ENCODE measurements at regions not wholly inside any gene's neighbourhood (a gene's known extent, or its start where the extent isn't known, plus 50 kb on each side); places are given as distances from the start of the nearest gene placed in this dataset.

- DNase-seq (ENCODE audit: low read depth, low spot score) = no peak
- no peaks in the 10 kb centered on the region for H3K9me3 ChIP-seq (ENCODE audit: low read depth, low read length)
- no peak overlapping the region for H3K9ac ChIP-seq (ENCODE audit: insufficient read length)
- no peaks in the 10 kb centered on the region for H3K36me3 ChIP-seq (ENCODE audit: insufficient read depth, low read length)
- H3K4me3 ChIP-seq = no peak overlapping the region
- no peak overlapping the region for H3K27ac ChIP-seq
- TF ChIP-seq POLR2AphosphoS5 (IDR thresholded peaks at IDR 0.05; ENCODE audit: borderline replicate concordance, low read depth, low read length) = no peak
- no peak for TF ChIP-seq FOXP2 (optimal IDR thresholded peaks at IDR 0.05; ENCODE audit: control extremely low read depth, extremely low read length, insufficient read depth)
Observed at GRCh38 chr22:48396785-48397530, 1430.7 kb downstream of the BRD1 start.

GRCh38 chr22:48396091-48396784, 1431.4 kb downstream of the BRD1 start:
- Histone ChIP-seq H3K27ac (no peak overlapping the region), H3K36me3 (ENCODE audit: insufficient read depth, low read length) (no peaks in the 10 kb centered on the region), H3K9me3 (ENCODE audit: low read depth, low read length) (no peaks in the 10 kb centered on the region), H3K4me3 (no peak overlapping the region), H3K9ac (ENCODE audit: insufficient read length) (no peak overlapping the region)
- DNase-seq (ENCODE audit: low read depth, low spot score) = no peak
- TF ChIP-seq EZH2 (IDR thresholded peaks at IDR 0.05) = no peak
- no peak for TF ChIP-seq FOXP2 (optimal IDR thresholded peaks at IDR 0.05; ENCODE audit: control extremely low read depth, extremely low read length, insufficient read depth)
- no peak for TF ChIP-seq POLR2AphosphoS5 (IDR thresholded peaks at IDR 0.05; ENCODE audit: borderline replicate concordance, low read depth, low read length)

DNA sequence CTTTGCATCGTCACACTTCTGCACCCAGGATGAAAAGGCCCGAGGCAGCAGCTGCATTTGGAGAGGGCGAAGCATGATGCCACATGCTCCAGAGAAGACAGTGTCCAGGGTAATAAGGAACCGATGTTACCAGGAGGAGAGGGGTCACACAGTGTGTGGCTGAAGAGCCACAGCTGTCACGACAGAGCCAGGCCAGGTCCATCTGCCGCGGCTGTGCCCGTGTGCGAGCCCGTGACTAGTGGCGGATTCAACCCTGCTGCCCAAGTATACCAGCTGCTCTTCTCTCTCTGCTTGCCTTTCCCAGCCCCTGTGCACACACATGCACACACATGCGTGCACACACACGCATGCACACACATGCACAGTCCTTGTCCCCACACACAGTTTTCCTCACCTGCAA, 1432.5 kb downstream of the BRD1 start:
- TF ChIP-seq EZH2 (IDR thresholded peaks at IDR 0.05) = no peak
- no peak for TF ChIP-seq FOXP2 (optimal IDR thresholded peaks at IDR 0.05; ENCODE audit: control extremely low read depth, extremely low read length, insufficient read depth)
- no peak for TF ChIP-seq POLR2AphosphoS5 (IDR thresholded peaks at IDR 0.05; ENCODE audit: borderline replicate concordance, low read depth, low read length)
- no peaks in the 10 kb centered on the region for H3K9me3 ChIP-seq (ENCODE audit: low read depth, low read length)
- H3K4me3 ChIP-seq = no peak overlapping the region

DNA sequence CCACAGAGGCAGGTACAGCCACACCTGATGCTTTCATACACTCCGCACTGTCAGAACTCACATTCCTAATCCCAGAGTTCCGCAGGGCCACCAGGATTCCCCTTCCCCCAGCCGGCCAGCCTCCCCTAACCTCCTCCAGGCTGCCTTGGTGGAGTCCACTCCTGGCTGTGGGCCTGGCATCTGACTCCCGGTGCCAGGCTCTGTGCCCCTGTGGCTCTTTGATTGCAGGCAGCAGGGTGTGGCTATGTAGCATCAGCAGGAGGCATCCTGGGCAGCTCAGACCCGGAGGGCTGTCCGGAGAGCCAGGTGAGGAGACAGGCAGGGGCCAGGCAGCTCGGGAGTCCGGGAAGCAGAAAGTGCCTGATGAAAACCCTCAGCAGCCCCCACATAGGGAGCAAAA, 1432.9 kb downstream of the BRD1 start:
- Histone ChIP-seq H3K9me3 (ENCODE audit: low read depth, low read length) (no peaks in the 10 kb centered on the region), H3K27ac (no peak overlapping the region), H3K36me3 (ENCODE audit: insufficient read depth, low read length) (no peaks in the 10 kb centered on the region), H3K4me3 (no peak overlapping the region), H3K9ac (ENCODE audit: insufficient read length) (no peak overlapping the region)
- TF ChIP-seq EZH2 (IDR thresholded peaks at IDR 0.05) (no peak), FOXP2 (optimal IDR thresholded peaks at IDR 0.05; ENCODE audit: control extremely low read depth, extremely low read length, insufficient read depth) (no peak), POLR2AphosphoS5 (IDR thresholded peaks at IDR 0.05; ENCODE audit: borderline replicate concordance, low read depth, low read length) (no peak)
- no peak for DNase-seq (ENCODE audit: low read depth, low spot score)

More for the DNA sequence above, 1432.5 kb downstream of the BRD1 start:
- no peaks in the 10 kb centered on the region for H3K36me3 ChIP-seq (ENCODE audit: insufficient read depth, low read length)
- no peak for DNase-seq (ENCODE audit: low read depth, low spot score)
- H3K27ac ChIP-seq = no peak overlapping the region
- no peak overlapping the region for H3K9ac ChIP-seq (ENCODE audit: insufficient read length)

GRCh38 chr22:48393885-48394284, 1433.8 kb downstream of the BRD1 start:
- no peak for DNase-seq (ENCODE audit: low read depth, low spot score)
- no peak overlapping the region for H3K9ac ChIP-seq (ENCODE audit: insufficient read length)
- no peaks in the 10 kb centered on the region for H3K9me3 ChIP-seq (ENCODE audit: low read depth, low read length)
- H3K36me3 ChIP-seq (ENCODE audit: insufficient read depth, low read length) = no peaks in the 10 kb centered on the region
- TF ChIP-seq POLR2AphosphoS5 (IDR thresholded peaks at IDR 0.05; ENCODE audit: borderline replicate concordance, low read depth, low read length) (no peak), EZH2 (IDR thresholded peaks at IDR 0.05) (no peak), FOXP2 (optimal IDR thresholded peaks at IDR 0.05; ENCODE audit: control extremely low read depth, extremely low read length, insufficient read depth) (no peak)
- no peak overlapping the region for H3K4me3 ChIP-seq
- H3K27ac ChIP-seq = no peak overlapping the region

DNA sequence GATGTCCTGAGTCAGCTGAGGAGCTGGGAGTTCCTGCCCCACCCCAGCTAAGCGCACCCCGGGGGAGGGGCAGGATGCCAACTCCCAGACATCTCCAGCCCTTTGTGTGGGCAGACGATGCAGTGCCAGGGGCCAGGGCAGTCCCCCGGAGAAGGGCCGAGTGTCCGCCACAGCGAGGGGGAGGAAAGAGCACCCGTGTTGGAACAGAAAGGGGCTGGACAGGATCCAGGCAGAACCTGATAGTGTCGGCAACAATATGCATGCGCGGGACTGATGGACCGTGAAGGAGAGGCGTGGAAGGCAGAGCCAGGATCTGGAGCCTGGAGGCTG, 1434.7 kb downstream of the BRD1 start:
- no peak for TF ChIP-seq FOXP2 (optimal IDR thresholded peaks at IDR 0.05; ENCODE audit: control extremely low read depth, extremely low read length, insufficient read depth)
- TF ChIP-seq POLR2AphosphoS5 (IDR thresholded peaks at IDR 0.05; ENCODE audit: borderline replicate concordance, low read depth, low read length) = no peak
- no peak for TF ChIP-seq EZH2 (IDR thresholded peaks at IDR 0.05)

GRCh38 chr22:48391820-48392219, 1435.9 kb downstream of the BRD1 start:
- TF ChIP-seq FOXP2 (optimal IDR thresholded peaks at IDR 0.05; ENCODE audit: control extremely low read depth, extremely low read length, insufficient read depth) (no peak), EZH2 (IDR thresholded peaks at IDR 0.05) (no peak), POLR2AphosphoS5 (IDR thresholded peaks at IDR 0.05; ENCODE audit: borderline replicate concordance, low read depth, low read length) (no peak)
- DNase-seq (ENCODE audit: low read depth, low spot score) = no peak
- Histone ChIP-seq H3K9me3 (ENCODE audit: low read depth, low read length) (no peaks in the 10 kb centered on the region), H3K4me3 (no peak overlapping the region), H3K9ac (ENCODE audit: insufficient read length) (no peak overlapping the region), H3K27ac (no peak overlapping the region), H3K36me3 (ENCODE audit: insufficient read depth, low read length) (no peaks in the 10 kb centered on the region)

More for the DNA sequence above, 1434.7 kb downstream of the BRD1 start:
- H3K27ac ChIP-seq = no peak overlapping the region
- no peak overlapping the region for H3K4me3 ChIP-seq
- no peak for DNase-seq (ENCODE audit: low read depth, low spot score)
- H3K9me3 ChIP-seq (ENCODE audit: low read depth, low read length) = no peaks in the 10 kb centered on the region
- no peaks in the 10 kb centered on the region for H3K36me3 ChIP-seq (ENCODE audit: insufficient read depth, low read length)
- no peak overlapping the region for H3K9ac ChIP-seq (ENCODE audit: insufficient read length)

- H3K9ac ChIP-seq (ENCODE audit: insufficient read length) = no peak overlapping the region
- peak overlapping the region; percentile 64 for H3K4me3 ChIP-seq
- H3K27ac ChIP-seq = no peak overlapping the region
- no peaks in the 10 kb centered on the region for H3K9me3 ChIP-seq (ENCODE audit: low read depth, low read length)
- DNase-seq (ENCODE audit: low read depth, low spot score) = peak; percentile 47
- H3K36me3 ChIP-seq (ENCODE audit: insufficient read depth, low read length) = no peaks in the 10 kb centered on the region
- no peak for TF ChIP-seq POLR2AphosphoS5 (IDR thresholded peaks at IDR 0.05; ENCODE audit: borderline replicate concordance, low read depth, low read length)
Observed at GRCh38 chr22:48391171-48391711, 1436.4 kb downstream of the BRD1 start.
